Adrenal gland (tissue), 9 donors: ENCODE measurements at regions not wholly inside any gene's neighbourhood (a gene's known extent, or its start where the extent isn't known, plus 50 kb on each side); places are given as distances from the start of the nearest gene placed in this dataset.

Experiments
- DNase-seq, 7 donors: peaks; one replicate each; pipeline ENCODE4 v3.0.0-alpha.2; 2019 to 2020
- H3K27ac ChIP-seq, 5 donors: fragments of 200-600 bp; sonication (generic) in 4 of 5; 1 replicate in 3 of 5; 2 replicates in 2 of 5; pipeline versions ENCODE4 v1.5.1 to v1.8.0; 2016 to 2020; ENCODE audit warnings: mild to moderate bottlenecking in 1 of 5
- H3K27me3 ChIP-seq: fragments of 200-600 bp; 2 replicates; pipeline ENCODE4 v1.8.0; 2021
- H3K36me3 ChIP-seq, 2 donors: fragments of 200-600 bp; replicated peaks in 1 of 2; 1 replicate in 1 of 2; 2 replicates in 1 of 2; pipeline versions ENCODE4 v1.5.1 to v1.8.0; 2018 to 2022
- H3K4me1 ChIP-seq, 2 donors: fragments of 200-600 bp; replicated peaks in 1 of 2; 1 replicate in 1 of 2; 2 replicates in 1 of 2; pipeline versions ENCODE4 v1.5.1 to v1.8.0; 2018 to 2021
- H3K4me3 ChIP-seq, 4 donors: fragments of 200-600 bp; sonication (generic) in 3 of 4; one replicate each; pipeline ENCODE4 v1.5.1; 2016 to 2018
- H3K9me3 ChIP-seq, 3 donors: fragments of 200-600 bp; sonication (generic) in 1 of 3; replicated peaks in 1 of 3; 1 replicate in 2 of 3; 2 replicates in 1 of 3; pipeline versions ENCODE4 v1.5.1 to v1.8.0; 2016 to 2021
- POLR2A ChIP-seq, 2 donors: fragments of 450-650 bp; IDR thresholded peaks; one replicate each; pipeline ENCODE4 v1.6.1; 2017; ENCODE audit warnings: antibody characterized with exemption in 2 of 2, mild to moderate bottlenecking in 2 of 2, moderate library complexity in 1 of 2
- WGBS, 4 donors: extraction: QIAGEN DNeasy Blood & Tissue Kit in 2 of 4; methylation state at CpG; one replicate each; pipeline versions ENCODE4 v1.1.5 to v1.1.7; 2013 to 2017; 5-methylcytosine and 5-hydroxymethylcytosine counted together
- intact Hi-C, 2 donors: fragments of 100-400 bp; cut with DNase I; formaldehyde crosslinking; loops; one replicate each; pipeline versions ENCODE4 v1.14.1 to v1.15.0; 2022 to 2023
- TF ChIP-seq, protein P1 (sequence below), 6 experiments: fragments of 450-650 bp in 4 of 6; fragments of 200-600 bp in 2 of 6; sonication (generic) in 1 of 6; IDR thresholded peaks; 1 replicate in 5 of 6; 2 replicates in 1 of 6; pipeline versions ENCODE4 v1.5.1 to v1.8.0; 2016 to 2021; ENCODE audit warnings: antibody characterized with exemption in 6 of 6, mild to moderate bottlenecking in 2 of 6, moderate library complexity in 1 of 6
- donor health status: healthy with polysubstance abuse.
- donor health status: Bipolar disorder and iron deficiency.
- donor health status: DM: yes; HTN: yes; CAD: no.
- donor health status: DM: no; HTN: no; CAD: no.
- donor health status: DM: no; HTN: no; CAD: no.

DNA sequence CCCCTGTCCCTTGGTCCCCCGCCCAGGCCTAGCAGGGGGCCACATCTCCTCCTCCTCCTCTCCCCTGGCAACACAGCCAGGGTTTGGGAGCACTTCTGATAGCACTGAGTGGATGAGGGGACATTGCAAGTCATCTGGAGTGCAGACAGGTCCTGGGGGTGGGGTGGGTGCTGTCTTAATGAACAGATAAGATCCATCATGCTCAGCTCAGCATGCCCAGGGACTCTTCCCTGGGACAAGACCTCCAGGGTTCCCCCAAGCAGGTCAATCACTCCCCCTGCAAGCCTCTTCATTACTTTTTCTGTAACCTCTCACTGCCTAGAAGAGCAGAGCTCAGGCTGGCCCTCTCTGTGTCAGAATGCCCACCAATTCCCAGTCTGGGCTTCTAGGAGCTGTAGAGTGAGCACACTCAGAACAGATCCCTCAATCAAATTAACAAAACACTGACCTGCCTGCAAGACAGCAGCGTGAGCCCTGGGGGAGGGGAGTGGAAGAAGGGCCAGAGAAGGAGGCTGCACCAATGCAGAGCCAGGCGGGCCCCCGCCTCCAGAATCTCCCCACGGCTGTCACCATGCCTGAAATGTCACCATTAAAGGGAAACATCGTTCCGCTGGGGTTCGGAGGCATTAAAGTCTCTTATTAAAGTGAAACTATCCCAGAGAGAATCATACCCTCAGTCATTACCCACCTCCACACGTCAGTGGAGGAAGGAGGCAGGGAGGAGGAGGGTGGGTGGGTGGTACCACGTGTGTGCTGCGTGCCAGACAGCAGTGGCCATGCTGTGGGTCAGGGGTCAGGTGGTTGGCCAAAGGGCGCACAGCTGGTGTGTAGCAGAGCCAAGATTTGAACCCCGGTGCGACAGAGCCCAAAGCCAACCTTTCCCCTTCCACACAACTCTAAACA, 114.7 kb upstream of the LINGO1 start:
- H3K27me3 ChIP-seq: no peaks in the 10 kb centered on the region
- intact Hi-C loops: no loop called here
- no peaks in the 10 kb centered on the region for H3K9me3 ChIP-seq
- H3K36me3 ChIP-seq: no peaks in the 10 kb centered on the region
- no peaks in the 10 kb centered on the region for H3K4me1 ChIP-seq
- H3K27ac ChIP-seq: no peak overlapping the region
- DNase-seq: peak in 1 of 7 donors; percentile 54
- WGBS, 4 donors: 43 to 57% (median 47%) methylated on average over 11 to 14 of the region's 14 CpGs
- no peak for TF ChIP-seq POLR2A (IDR thresholded peaks at IDR 0.05)
- TF ChIP-seq, protein P1, sequence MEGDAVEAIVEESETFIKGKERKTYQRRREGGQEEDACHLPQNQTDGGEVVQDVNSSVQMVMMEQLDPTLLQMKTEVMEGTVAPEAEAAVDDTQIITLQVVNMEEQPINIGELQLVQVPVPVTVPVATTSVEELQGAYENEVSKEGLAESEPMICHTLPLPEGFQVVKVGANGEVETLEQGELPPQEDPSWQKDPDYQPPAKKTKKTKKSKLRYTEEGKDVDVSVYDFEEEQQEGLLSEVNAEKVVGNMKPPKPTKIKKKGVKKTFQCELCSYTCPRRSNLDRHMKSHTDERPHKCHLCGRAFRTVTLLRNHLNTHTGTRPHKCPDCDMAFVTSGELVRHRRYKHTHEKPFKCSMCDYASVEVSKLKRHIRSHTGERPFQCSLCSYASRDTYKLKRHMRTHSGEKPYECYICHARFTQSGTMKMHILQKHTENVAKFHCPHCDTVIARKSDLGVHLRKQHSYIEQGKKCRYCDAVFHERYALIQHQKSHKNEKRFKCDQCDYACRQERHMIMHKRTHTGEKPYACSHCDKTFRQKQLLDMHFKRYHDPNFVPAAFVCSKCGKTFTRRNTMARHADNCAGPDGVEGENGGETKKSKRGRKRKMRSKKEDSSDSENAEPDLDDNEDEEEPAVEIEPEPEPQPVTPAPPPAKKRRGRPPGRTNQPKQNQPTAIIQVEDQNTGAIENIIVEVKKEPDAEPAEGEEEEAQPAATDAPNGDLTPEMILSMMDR (IDR thresholded peaks at IDR 0.05): no peak
- H3K4me3 ChIP-seq: no peak overlapping the region

DNA sequence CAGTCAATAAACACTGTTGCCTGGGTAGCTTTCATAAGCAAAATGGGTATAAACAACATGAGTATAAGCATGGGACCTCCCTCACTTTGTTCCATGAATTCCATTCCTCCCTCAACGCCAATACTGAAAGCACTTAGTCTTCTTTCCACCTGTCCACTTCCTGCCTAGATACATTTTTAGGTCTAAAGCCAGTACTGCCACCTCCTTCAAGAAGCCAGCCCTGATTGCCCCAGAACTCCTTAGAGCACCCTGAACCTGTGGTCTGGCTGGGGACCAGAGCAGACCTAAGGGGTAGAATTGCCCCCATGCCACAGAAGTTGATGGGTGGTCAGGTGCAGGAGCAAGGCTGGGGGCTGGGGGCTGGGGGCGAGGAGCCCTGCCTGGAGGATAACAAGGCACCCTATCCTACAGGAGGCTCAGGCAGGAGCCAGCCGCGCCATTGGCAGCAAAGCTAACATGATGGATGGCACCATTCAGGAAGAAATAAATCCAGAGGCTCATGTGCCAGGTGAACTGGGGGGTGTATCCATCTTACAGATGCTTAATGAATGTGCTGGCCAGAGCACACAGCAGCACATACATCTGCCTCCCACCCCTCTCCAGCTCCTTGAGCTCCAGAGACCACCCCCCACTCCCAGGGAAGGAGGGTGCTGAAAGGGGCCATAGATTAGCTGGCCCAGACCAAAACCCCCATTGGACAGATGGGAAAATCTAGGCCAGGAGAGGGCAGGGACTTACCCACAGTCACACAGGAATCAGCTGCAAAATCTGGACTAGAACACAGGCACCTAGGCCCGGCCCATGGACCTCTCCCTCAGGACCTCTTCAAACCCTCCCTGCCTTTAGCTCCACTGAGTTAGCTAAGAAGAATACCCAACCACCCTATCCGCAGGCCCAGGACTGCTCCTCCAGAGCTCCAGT, 113.8 kb upstream of the LINGO1 start:
- no peaks in the 10 kb centered on the region for H3K9me3 ChIP-seq
- 58 to 83% (median 71%) methylated on average over 3 to 6 of the region's 6 CpGs for WGBS, 4 donors

DNA sequence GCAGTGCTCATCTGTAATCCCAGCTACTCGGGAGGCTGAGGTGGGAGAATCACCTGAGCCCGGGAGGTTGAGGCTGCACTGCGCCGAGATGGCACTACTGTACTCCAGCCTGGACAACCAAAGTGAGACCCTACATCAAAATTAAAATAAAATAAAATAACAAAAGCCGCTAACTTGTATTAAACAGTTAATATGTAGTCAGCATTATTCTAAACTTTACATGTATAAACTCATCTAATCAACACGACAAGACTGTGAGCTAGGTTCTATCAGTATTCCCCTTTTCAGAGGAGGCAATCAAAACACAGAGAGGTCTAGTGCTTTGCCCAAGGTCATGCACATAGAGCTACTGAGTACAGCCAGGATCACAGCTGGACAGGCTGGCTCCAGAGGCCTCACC, 111.7 kb upstream of the LINGO1 start:
- Histone ChIP-seq H3K36me3 (no peaks in the 10 kb centered on the region), H3K27ac (no peak overlapping the region), H3K27me3 (no peaks in the 10 kb centered on the region), H3K9me3 (no peaks in the 10 kb centered on the region), H3K4me1 (no peaks in the 10 kb centered on the region), H3K4me3 (no peak overlapping the region)
- intact Hi-C loops: no loop called here
- 83 to 89% (median 86%) methylated on average over 6 of the region's 6 CpGs for WGBS, 4 donors
- TF ChIP-seq, protein P1 (IDR thresholded peaks at IDR 0.05): no peak
- no peak for TF ChIP-seq POLR2A (IDR thresholded peaks at IDR 0.05)
- DNase-seq: no peak

More for the DNA sequence above, 113.8 kb upstream of the LINGO1 start:
- H3K27ac ChIP-seq: no peak overlapping the region
- DNase-seq: no peak
- intact Hi-C loops: no loop called here
- no peak overlapping the region for H3K4me3 ChIP-seq
- no peaks in the 10 kb centered on the region for H3K27me3 ChIP-seq
- H3K36me3 ChIP-seq: no peaks in the 10 kb centered on the region
- TF ChIP-seq, protein P1 (IDR thresholded peaks at IDR 0.05): no peak
- TF ChIP-seq POLR2A (IDR thresholded peaks at IDR 0.05): no peak
- no peaks in the 10 kb centered on the region for H3K4me1 ChIP-seq

DNA sequence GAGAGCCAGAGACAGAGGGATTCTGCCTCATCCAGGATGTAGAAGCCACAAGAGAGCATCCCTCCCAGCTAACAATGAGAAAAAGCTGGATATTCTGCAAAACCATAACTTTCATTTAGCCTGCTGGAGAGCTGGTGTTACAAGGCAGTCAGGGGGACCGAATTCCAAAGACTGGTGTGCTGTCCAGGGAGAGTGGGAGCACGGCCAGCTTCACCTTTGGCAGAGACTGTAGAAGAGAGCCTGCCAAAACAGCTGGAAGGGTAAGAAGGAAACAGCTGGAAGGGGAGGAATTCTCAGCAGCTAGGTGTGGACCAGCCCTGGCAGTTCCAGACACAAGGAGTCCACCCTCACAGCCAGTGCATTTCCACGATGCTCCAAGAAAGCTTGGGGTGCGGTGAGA, 109.9 kb upstream of the LINGO1 start:
- H3K36me3 ChIP-seq: no peaks in the 10 kb centered on the region
- H3K4me1 ChIP-seq: no peaks in the 10 kb centered on the region
- no peak overlapping the region for H3K4me3 ChIP-seq
- WGBS, 4 donors: 54 to 68% (median 63%) methylated on average over 4 of the region's 4 CpGs
- H3K27ac ChIP-seq: no peak overlapping the region
- no peaks in the 10 kb centered on the region for H3K27me3 ChIP-seq
- TF ChIP-seq, protein P1 (IDR thresholded peaks at IDR 0.05): no peak
- TF ChIP-seq POLR2A (IDR thresholded peaks at IDR 0.05): no peak
- no peak for DNase-seq
- H3K9me3 ChIP-seq: no peaks in the 10 kb centered on the region
- intact Hi-C loops: no loop called here
